HL-60 (cell line): ENCODE measurements at regions not wholly inside any gene's neighbourhood (a gene's known extent, or its start where the extent isn't known, plus 50 kb on each side); places are given as distances from the start of the nearest gene placed in this dataset.

ENCODE experiments used
- CTCF ChIP-seq: IDR thresholded peaks from one replicate; pipeline ENCODE4 v1.5.1; 2011; ENCODE audit warnings: low read length, control low read depth, inconsistent platforms; ENCODE audit not compliant: insufficient read depth
- REST ChIP-seq: IDR thresholded peaks from 2 replicates; pipeline ENCODE4 v1.6.1; 2012; ENCODE audit warnings: low read depth; ENCODE audit not compliant: insufficient replicate concordance

- no peak for TF ChIP-seq REST
- TF ChIP-seq CTCF = no peak
These were observed 1043.1 kb downstream of the DTWD2 start for GRCh38 chr5:117945258-117945657.
